Vagina (tissue), 2 donors: ENCODE measurements at regions not wholly inside any gene's neighbourhood (a gene's known extent, or its start where the extent isn't known, plus 50 kb on each side); places are given as distances from the start of the nearest gene placed in this dataset.

ENCODE experiments used
- DNase-seq, 2 donors: peaks; one replicate each; pipeline ENCODE4 v3.0.0-alpha.2; 2017; ENCODE audit errors: extremely low spot score in 2 of 2
- H3K27ac ChIP-seq: fragments of 200-600 bp; sonication (generic); one replicate; pipeline ENCODE4 v1.5.1; 2019
- H3K27me3 ChIP-seq: fragments of 200-600 bp; sonication (generic); one replicate; pipeline ENCODE4 v1.5.1; 2019
- H3K36me3 ChIP-seq, 2 donors: fragments of 200-600 bp; sonication (generic); one replicate each; pipeline ENCODE4 v1.5.1; 2017 to 2019
- H3K4me1 ChIP-seq: fragments of 200-600 bp; sonication (generic); one replicate; pipeline ENCODE4 v1.5.1; 2019
- H3K4me3 ChIP-seq, 2 donors: fragments of 200-600 bp; sonication (generic); 1 replicate in 1 of 2; 2 replicates in 1 of 2; pipeline ENCODE4 v1.5.1; 2016 to 2019
- H3K9me3 ChIP-seq: fragments of 200-600 bp; sonication (generic); one replicate; pipeline ENCODE4 v1.5.1; 2019
- CTCF ChIP-seq, 3 experiments: fragments of 450-650 bp in 2 of 3; fragments of 200-600 bp in 1 of 3; sonication (generic) in 1 of 3; IDR thresholded peaks; one replicate each; pipeline ENCODE4 v1.5.1; 2017 to 2019; ENCODE audit warnings: antibody characterized with exemption in 3 of 3, mild to moderate bottlenecking in 2 of 3, moderate library complexity in 2 of 3
- POLR2A ChIP-seq, 2 donors: fragments of 450-650 bp; IDR thresholded peaks; one replicate each; pipeline ENCODE4 v1.6.1; 2017; ENCODE audit warnings: antibody characterized with exemption in 2 of 2, mild to moderate bottlenecking in 2 of 2, moderate library complexity in 2 of 2
- POLR2AphosphoS5 ChIP-seq, 2 donors: sonication (generic); formaldehyde crosslinking; IDR thresholded peaks; one replicate each; pipeline ENCODE4 v1.9.0; 2017; ENCODE audit warnings: antibody characterized with exemption in 2 of 2, mild to moderate bottlenecking in 2 of 2, low read depth in 1 of 2; ENCODE audit not compliant: insufficient read depth in 1 of 2
- intact Hi-C: fragments of 100-400 bp; cut with DNase I; formaldehyde crosslinking; loops from one replicate; pipeline ENCODE4 v1.15.1; 2023

DNA sequence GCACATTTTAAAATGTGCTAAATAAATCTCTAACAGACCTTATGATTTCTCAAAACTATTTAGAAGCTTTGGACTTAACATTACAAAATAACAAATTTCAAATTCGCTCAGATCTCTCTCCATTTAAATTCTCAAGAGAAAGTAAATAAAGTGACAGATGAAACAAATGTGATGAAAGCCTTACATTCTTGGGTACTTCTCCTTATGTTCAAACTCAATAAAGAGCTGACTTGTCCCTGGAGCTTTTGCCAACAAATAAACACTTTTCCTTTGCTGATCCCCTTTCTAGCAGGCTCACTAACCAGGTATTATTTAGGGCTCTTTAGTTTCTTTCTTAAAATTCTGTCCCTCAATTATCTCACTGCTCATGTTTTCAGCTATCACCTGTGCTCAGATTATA is 259.1 kb upstream of the ARPP21 start:
- TF ChIP-seq POLR2A (IDR thresholded peaks at IDR 0.05) (no peak), POLR2AphosphoS5 (IDR thresholded peaks at IDR 0.05; ENCODE audit: insufficient read depth in 1 of 2, low read depth in 1 of 2) (no peak), CTCF (IDR thresholded peaks at IDR 0.05) (no peak)
- no peaks in the 10 kb centered on the region for H3K36me3 ChIP-seq
- no peak for DNase-seq
- H3K4me1 ChIP-seq, result no peaks in the 10 kb centered on the region
- no peak overlapping the region for H3K27ac ChIP-seq
- H3K4me3 ChIP-seq, result no peak overlapping the region
- no peaks in the 10 kb centered on the region for H3K27me3 ChIP-seq
- no peaks in the 10 kb centered on the region for H3K9me3 ChIP-seq
- intact Hi-C loops, result no loop called here

GRCh38 chr3:35383216-35383615 is 256.1 kb upstream of the ARPP21 start:
- H3K4me3 ChIP-seq, result no peak overlapping the region
- no peak overlapping the region for H3K27ac ChIP-seq
- intact Hi-C loops, result no loop called here
- no peaks in the 10 kb centered on the region for H3K4me1 ChIP-seq
- no peaks in the 10 kb centered on the region for H3K27me3 ChIP-seq
- TF ChIP-seq CTCF (IDR thresholded peaks at IDR 0.05) (no peak), POLR2AphosphoS5 (IDR thresholded peaks at IDR 0.05; ENCODE audit: insufficient read depth in 1 of 2, low read depth in 1 of 2) (no peak), POLR2A (IDR thresholded peaks at IDR 0.05) (no peak)
- H3K9me3 ChIP-seq, result no peaks in the 10 kb centered on the region
- DNase-seq, result no peak
- no peaks in the 10 kb centered on the region for H3K36me3 ChIP-seq

DNA sequence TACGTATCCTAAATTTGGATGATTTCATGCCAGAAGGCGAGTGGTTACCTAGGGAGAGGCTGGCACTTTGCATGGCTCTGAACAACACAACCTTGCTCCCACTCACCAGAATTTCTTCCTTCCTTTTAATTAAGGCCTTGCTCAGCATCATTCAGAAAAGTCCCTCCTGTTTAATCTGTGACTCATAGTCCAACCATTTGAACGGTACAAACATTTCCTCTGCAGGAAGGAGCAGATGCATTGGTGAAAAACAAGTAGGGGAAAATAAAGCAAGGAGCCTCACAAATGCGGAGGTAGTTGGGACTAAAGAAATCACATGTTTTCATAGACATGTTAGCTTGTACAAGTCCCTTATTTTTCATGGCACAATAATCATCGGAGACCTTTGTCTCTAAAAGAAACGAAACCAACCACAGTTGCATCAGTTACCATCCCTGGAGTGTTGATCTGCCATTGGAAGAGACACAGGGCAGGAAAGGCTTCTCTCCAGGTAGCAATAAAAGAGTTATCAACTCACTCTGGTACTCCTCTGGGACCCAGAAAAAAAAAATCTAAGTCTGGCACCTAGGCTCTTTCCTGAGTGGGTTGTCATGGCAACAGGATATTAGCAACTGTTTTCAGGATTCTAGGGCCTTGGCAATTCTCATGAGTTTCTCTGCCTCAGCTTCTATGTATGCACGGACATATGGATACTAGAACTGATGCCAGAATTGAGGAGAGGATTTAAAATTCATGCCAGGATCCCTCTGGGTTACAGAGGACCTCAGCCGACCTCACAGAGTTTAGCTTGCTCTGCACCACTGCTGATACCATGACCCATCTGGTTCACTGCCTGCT is 255.4 kb upstream of the ARPP21 start:
- H3K27ac ChIP-seq, result no peak overlapping the region
- TF ChIP-seq POLR2A (IDR thresholded peaks at IDR 0.05) (no peak), POLR2AphosphoS5 (IDR thresholded peaks at IDR 0.05; ENCODE audit: insufficient read depth in 1 of 2, low read depth in 1 of 2) (no peak), CTCF (IDR thresholded peaks at IDR 0.05) (no peak)

DNA sequence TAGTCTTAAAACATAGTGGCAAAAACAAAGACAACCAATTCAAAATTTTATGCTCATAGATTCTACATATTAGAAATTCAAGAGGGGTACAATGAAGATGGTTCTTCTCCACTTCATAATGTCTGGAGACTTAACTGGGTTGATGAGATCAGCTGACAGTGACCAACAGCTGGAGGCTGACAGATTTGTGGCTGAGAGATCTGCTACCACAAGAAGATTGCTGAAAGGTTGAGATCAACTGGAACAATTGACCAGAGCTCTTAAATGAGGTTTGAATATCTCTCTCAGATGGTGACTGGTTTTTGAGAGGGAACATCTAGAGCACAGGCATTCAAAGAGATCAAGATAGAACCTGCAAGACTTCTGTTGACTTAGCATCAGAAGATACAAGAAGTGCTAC is 254.1 kb upstream of the ARPP21 start:
- no peak for DNase-seq
- H3K4me3 ChIP-seq, result no peak overlapping the region
- no peak for TF ChIP-seq POLR2A (IDR thresholded peaks at IDR 0.05)
- TF ChIP-seq POLR2AphosphoS5 (IDR thresholded peaks at IDR 0.05; ENCODE audit: insufficient read depth in 1 of 2, low read depth in 1 of 2), result no peak
- TF ChIP-seq CTCF (IDR thresholded peaks at IDR 0.05), result no peak
- no peak overlapping the region for H3K27ac ChIP-seq
- intact Hi-C loops, result no loop called here
- no peaks in the 10 kb centered on the region for H3K36me3 ChIP-seq
- H3K9me3 ChIP-seq, result no peaks in the 10 kb centered on the region
- no peaks in the 10 kb centered on the region for H3K4me1 ChIP-seq
- no peaks in the 10 kb centered on the region for H3K27me3 ChIP-seq

More for the DNA sequence above, 255.4 kb upstream of the ARPP21 start:
- intact Hi-C loops, result no loop called here
- Histone ChIP-seq H3K4me3 (no peak overlapping the region), H3K36me3 (no peaks in the 10 kb centered on the region), H3K9me3 (no peaks in the 10 kb centered on the region), H3K4me1 (no peaks in the 10 kb centered on the region), H3K27me3 (no peaks in the 10 kb centered on the region)
- DNase-seq, result no peak

DNA sequence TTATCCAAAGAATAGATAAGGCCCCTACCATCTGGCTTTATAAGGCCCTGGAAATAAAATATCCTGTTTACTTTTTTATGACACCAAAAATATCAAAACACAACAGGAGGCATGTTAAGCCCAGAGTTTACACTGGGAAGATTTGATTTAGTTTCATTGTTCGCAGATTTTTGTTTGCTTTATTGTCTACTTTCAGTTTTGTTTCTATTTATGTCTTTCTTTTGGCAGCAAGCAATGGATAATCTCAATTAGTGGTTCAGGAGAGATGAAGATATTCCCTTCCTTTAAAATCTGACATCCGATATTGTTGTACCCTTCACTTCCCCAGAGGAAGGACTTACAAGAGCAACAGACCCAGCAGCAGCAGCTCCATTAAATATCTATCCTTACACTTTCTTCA is 249.4 kb upstream of the ARPP21 start:
- DNase-seq, result no peak
- intact Hi-C loops, result no loop called here
- Histone ChIP-seq H3K36me3 (no peaks in the 10 kb centered on the region), H3K4me1 (no peaks in the 10 kb centered on the region), H3K27me3 (no peaks in the 10 kb centered on the region), H3K4me3 (no peak overlapping the region), H3K9me3 (no peaks in the 10 kb centered on the region), H3K27ac (no peak overlapping the region)
- no peak for TF ChIP-seq POLR2A (IDR thresholded peaks at IDR 0.05)
- TF ChIP-seq CTCF (IDR thresholded peaks at IDR 0.05), result no peak
- no peak for TF ChIP-seq POLR2AphosphoS5 (IDR thresholded peaks at IDR 0.05; ENCODE audit: insufficient read depth in 1 of 2, low read depth in 1 of 2)
